ENCODE measurements at regions not wholly inside any gene's neighbourhood (a gene's known extent, or its start where the extent isn't known, plus 50 kb on each side); places are given as distances from the start of the nearest gene placed in this dataset.

- TF ChIP-seq CTCF (IDR thresholded peaks at IDR 0.05) (no peak), POLR2AphosphoS5 (IDR thresholded peaks at IDR 0.05) (no peak), POLR2A (IDR thresholded peaks at IDR 0.05) (no peak)
Observed at GRCh38 chr1:82704393-82704792, 903.7 kb downstream of the ADGRL2 start.

Measured in suprapubic skin (tissue), 4 donors.